Limb (tissue), 2 donors: ENCODE measurements at regions not wholly inside any gene's neighbourhood (a gene's known extent, or its start where the extent isn't known, plus 50 kb on each side); places are given as distances from the start of the nearest gene placed in this dataset.

Source experiments
- DNase-seq, 2 donors: peaks; one replicate each; pipeline ENCODE4 v3.0.0-alpha.2; 2016; ENCODE audit errors: extremely low spot score in 2 of 2

DNA sequence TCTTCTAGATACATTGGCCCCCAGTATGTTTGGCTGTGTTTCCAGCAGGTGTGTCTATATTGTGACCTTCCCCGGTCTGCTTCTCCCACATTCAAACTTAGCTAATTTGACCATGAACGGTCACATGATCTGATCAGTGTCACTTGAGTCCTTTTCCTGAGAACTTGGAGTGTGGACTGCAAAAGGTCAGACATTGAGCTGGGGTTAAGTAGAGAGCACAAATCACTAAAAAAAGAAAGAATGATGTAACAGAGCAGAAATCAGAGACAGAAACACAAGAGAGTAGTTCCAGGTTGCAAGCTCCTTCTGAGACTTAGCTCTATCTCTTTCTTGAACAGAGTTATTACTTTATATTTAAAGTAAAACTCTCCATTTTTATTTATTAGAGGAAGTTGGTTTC lies 733.9 kb downstream of the CBLN4 start:
- DNase-seq: no peak

DNA sequence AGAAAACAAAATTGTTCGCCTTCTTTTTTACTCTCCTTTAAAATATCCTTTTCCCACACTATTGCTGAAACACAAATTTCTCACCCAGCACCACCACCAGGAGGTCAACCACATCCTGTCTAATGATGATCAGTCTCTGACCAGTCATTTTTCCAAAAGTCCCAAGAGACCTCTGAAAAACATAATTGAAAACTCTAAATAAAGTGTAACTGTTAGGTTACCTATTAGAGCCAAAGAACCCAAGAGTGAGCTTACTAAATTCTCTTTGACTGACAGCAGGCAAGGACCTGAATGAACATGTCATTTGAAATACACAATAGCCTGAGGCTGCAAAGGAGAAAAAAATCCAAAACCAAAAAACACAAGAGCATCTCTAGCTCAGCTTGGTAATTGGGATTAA lies 735.4 kb downstream of the CBLN4 start:
- no peak for DNase-seq

- DNase-seq: no peak
These were observed 739.0 kb downstream of the CBLN4 start for GRCh38 chr20:55266361-55266760.

DNA sequence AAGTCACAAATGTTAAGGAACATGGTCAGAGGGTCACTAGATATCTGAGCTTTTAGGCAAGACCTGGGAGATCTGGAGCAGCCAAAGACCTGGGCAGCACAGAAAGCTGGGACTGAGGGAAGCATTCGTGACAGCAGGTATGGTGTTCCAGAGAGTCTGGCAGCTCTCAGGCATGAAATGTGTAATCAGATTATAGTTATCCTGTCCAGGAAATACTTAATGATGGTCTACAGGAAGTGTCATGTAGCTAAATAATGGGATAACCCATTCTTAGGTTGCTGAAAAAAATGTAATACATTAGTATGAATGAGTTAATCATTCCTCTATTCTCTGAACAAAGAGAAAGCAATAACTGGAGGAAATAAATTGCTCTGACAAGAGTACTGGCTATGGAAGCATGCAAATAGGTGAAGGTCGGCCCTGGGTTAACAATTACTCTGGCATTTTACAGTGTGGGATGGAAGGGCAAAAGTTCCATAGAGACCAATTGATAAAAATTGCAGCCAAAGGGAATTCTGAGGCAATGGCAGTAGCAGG lies 740.5 kb downstream of the CBLN4 start:
- DNase-seq: no peak

- DNase-seq: no peak
These were observed 746.8 kb downstream of the CBLN4 start for GRCh38 chr20:55258559-55258958.

DNA sequence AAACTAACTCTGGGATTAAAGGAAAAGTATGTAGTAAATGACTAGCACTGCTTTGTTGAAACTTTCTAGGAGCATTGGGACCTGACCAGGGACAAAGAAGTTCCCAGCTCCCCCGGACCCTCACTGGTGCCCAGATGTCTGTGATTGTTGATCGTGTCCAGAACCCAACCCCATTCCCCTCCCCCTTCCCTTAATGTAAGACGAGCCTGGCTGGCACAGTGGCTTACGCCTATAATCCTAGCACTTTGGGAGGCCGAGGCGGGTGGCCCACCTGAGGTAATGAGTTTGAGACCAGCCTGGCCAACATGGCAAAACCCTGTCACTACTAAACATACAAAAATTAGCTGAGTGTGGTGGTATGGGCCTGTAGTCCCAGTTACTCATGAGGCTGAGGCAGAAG lies 750.3 kb downstream of the CBLN4 start:
- no peak for DNase-seq

DNA sequence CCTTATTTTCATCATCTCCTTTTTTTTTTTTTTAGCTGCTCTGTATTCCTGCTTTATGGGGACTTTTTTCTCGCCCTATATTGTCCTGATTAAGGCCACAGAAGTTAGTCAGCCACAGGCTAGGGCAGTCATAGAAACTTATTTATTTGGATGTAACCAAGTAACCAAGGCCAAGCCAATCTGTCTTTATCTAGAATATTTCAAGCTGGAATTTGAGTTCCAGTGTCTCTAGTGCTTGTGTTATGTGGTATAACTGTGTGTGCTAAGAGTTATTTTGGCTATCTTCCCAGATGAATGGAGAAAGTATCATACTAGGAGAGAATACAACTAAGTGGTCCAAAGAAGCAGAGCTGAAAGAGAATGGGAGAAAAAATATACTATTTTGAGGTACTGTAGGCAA lies 751.5 kb downstream of the CBLN4 start:
- peak in 1 of 2 donors; percentile 61 for DNase-seq

DNA sequence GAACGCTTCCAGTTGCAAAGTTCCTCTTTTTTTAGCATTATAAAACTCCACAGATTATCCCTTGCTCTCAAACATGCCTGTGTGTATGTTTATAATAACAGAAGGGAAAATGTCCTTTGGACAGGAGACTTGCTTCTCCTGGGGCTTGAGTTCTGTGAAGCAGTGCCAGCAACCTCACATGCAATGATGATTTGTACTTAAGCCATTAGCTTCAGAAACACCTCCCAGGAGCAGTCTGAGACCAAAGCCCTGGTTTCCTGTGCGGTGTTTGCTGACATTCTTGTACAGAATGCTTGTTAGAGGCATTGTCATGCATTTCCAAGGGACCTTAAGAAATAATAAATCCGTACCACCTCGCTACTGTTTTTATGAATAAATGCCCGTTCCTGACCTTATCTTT lies 752.8 kb downstream of the CBLN4 start:
- DNase-seq: peak in 1 of 2 donors; percentile 4

DNA sequence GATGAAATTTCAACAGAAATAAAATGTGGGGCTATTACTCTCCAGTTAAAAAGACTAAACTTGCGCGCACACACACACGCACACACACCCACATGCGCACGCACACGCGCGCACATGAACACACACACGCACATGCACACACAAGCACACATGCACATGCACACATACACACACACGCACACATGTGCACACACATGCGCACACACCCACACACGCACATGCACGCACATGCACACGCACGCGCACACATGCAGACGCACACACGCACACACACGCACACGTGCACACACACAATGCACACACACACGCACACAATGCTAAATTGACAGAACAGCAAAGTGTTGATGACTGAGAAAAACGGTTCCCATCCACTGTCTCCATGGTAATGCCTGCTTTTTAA lies 754.1 kb downstream of the CBLN4 start:
- DNase-seq: no peak

GRCh38 chr20:55242853-55243252 lies 762.5 kb downstream of the CBLN4 start:
- no peak for DNase-seq

DNA sequence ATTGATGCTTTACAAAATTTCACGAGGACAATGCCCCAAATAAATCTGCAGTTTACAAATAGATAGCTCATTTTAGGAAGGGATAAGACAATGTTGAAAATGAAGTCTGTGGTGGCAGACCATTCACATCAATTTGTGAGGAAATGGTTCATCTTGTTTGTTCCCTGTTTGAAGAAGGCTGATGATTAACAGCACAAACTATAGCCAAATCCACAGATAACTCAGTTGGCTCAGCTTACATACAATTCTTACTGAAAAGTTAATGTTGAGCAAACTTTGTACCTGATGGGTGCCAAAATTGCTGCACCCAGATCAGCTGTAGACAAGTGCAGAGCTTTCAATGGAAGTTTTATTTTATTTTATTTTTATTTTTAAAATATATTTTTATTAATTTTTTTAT lies 763.9 kb downstream of the DOK5 start:
- DNase-seq: no peak

GRCh38 chr20:55232647-55233046 lies 757.3 kb downstream of the DOK5 start:
- no peak for DNase-seq

GRCh38 chr20:55229451-55229850 lies 754.1 kb downstream of the DOK5 start:
- DNase-seq: no peak

DNA sequence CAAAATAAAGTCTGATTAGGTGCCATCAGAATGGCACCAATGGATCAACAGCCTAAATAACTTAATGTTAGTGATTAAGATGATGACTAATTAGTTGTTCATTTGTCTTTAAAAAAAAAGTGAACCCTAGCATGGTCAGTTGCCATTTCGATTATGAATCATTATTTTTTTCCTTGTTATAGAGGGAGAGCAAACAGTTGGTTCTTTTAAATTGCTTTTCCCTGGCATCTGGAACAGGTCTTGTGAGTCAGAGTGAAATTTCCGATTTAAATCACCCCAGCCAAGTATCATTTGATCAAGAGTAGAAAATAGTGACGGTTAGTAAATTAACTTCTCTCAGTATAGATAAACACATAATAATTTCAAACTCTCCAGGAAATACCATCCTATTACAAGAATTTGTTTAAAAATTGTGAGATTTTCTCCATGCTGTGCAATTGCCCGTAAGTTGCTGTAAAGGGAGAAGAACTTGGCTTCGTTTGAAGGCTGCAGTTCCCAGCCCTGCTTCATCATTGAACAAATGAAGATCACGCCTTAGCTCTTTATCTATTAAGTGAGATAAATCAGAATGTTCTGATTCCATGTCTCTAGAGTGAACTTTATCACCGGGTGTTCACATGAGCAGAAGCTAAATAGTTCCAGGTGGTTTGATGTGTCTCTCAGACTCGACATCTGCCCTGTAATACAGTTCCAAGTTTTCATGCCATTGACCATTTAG lies 741.3 kb downstream of the DOK5 start:
- DNase-seq: no peak

- no peak for DNase-seq
These were observed 738.3 kb downstream of the DOK5 start for GRCh38 chr20:55213653-55214052.

DNA sequence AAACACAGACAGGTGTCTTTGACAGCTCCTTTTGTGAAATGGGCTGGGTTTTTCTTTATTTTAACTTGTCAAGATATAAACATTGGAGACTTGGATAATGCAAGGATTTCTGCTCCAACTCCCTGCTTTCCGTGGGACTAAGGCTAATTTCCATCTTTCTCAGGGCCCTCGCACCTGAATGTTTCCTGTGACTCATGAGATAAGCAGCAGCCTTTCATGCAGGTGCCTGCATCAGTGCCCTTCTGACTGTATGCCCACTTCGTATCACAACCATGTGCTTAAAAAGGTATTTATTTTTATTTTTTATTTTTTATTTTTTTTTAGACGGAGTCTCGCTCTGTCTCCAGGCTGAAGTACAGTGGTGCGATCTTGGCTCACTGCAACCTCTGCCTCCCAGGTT lies 736.1 kb downstream of the DOK5 start:
- DNase-seq: no peak

GRCh38 chr20:55205665-55206064 lies 730.3 kb downstream of the DOK5 start:
- DNase-seq: no peak

GRCh38 chr20:55200317-55200716 lies 724.9 kb downstream of the DOK5 start:
- DNase-seq: no peak

- DNase-seq: no peak
These were observed 719.6 kb downstream of the DOK5 start for GRCh38 chr20:55194947-55195346.

DNA sequence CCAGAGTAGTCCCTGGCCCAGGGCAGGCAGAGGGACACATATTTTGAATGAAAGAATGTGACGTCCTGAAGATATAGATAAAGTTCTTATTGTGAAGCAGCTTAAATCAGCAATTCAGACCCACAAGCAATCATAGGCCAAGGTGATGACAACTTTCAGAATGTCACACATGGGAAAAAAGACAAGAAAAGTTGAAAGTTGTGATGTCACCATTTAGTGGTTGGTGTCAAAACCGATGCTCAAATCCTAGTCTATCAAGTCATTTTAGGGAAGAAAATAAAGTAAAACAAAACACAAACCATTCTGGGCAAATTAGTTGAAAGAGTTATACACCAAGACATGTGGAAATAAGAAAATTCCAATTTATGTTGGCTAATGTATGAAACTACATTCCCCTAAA lies 710.8 kb downstream of the DOK5 start:
- DNase-seq: no peak

GRCh38 chr20:55175081-55175480 lies 699.7 kb downstream of the DOK5 start:
- no peak for DNase-seq

DNA sequence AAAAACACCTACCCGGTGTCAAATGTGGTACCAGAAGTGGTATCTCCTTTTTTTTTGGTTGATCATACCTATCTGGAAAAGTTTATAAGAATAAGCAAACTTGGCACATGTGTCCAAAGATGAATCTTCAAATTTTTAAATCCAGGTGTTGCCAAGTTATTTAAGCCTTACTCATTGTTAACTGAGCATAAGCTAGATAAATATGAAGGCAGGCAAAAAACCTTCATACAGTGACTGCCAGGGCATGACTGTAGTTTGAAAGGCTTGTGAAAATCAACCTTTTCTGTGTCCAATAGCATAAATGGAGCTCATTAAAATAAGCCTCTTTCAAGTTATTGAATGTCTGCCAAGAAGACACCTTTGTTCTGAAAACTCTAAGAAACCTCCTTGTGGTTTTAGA lies 699.2 kb downstream of the DOK5 start:
- no peak for DNase-seq

DNA sequence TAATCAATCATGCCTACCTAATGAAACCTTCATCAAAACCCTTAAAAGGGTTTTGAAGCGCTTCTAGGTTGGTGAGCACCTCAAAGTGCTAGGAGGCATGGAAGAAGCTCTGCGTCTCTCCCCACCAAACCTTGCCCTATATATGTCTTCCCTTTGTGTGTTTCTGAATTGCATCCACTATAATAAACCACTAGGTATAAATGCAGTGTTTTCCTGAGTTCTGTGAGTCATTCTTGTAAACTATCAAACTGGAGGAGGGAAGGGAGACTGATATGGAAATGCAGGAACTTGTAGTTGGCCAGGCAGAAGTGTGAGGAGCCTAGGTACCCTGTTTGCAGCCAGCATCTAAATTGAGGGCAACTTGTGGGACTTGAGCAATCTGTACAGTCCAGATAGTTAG lies 698.8 kb downstream of the DOK5 start:
- DNase-seq: no peak

DNA sequence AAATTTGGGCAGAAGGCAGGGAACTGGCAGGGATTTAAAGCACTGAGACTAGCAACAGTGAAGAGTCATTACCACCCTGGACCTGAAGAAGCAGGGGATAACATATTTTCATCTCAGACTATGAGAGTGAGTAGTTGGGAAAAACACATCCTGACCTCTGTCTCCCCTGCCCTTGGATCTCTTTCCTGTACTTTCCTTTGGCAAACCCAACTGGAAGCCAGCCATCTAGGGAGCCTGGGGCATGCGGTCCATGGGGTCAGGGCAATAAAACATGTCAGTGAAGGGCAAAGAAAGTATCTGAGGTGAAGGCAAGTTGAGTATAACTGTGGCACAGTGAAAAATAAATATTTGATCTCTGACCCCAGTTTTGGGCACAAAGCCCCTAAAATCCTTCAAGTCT lies 698.2 kb downstream of the DOK5 start:
- DNase-seq: no peak
